ENCODE measurements at regions not wholly inside any gene's neighbourhood (a gene's known extent, or its start where the extent isn't known, plus 50 kb on each side); places are given as distances from the start of the nearest gene placed in this dataset.
A peak's percentile ranks its signal among the peaks of the same experiment; 100 is the strongest.

GRCh38 chr14:53444677-53445312, 291.7 kb upstream of the DDHD1 start:
- no peak for DNase-seq
- peaks cover 5% of the 10 kb centered on the region for H3K27me3 Mint-ChIP-seq (ENCODE audit: low read depth, poor library complexity)
- no peak overlapping the region for H3K4me3 Mint-ChIP-seq
- H3K9me3 Mint-ChIP-seq: no peaks in the 10 kb centered on the region
- H3K4me1 Mint-ChIP-seq: peaks cover 14% of the 10 kb centered on the region
- TF ChIP-seq, protein P1, sequence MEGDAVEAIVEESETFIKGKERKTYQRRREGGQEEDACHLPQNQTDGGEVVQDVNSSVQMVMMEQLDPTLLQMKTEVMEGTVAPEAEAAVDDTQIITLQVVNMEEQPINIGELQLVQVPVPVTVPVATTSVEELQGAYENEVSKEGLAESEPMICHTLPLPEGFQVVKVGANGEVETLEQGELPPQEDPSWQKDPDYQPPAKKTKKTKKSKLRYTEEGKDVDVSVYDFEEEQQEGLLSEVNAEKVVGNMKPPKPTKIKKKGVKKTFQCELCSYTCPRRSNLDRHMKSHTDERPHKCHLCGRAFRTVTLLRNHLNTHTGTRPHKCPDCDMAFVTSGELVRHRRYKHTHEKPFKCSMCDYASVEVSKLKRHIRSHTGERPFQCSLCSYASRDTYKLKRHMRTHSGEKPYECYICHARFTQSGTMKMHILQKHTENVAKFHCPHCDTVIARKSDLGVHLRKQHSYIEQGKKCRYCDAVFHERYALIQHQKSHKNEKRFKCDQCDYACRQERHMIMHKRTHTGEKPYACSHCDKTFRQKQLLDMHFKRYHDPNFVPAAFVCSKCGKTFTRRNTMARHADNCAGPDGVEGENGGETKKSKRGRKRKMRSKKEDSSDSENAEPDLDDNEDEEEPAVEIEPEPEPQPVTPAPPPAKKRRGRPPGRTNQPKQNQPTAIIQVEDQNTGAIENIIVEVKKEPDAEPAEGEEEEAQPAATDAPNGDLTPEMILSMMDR (IDR thresholded peaks at IDR 0.05): no peak
- H3K27ac Mint-ChIP-seq: no peak overlapping the region
- H3K36me3 Mint-ChIP-seq (ENCODE audit: low read depth): no peaks in the 10 kb centered on the region

GRCh38 chr14:53441789-53442188, 288.7 kb upstream of the DDHD1 start:
- no peak overlapping the region for H3K4me3 Mint-ChIP-seq
- no peaks in the 10 kb centered on the region for H3K36me3 Mint-ChIP-seq (ENCODE audit: low read depth)
- H3K4me1 Mint-ChIP-seq: no peaks in the 10 kb centered on the region
- H3K27me3 Mint-ChIP-seq (ENCODE audit: low read depth, poor library complexity): peaks cover 5% of the 10 kb centered on the region
- DNase-seq: no peak
- no peaks in the 10 kb centered on the region for H3K9me3 Mint-ChIP-seq
- TF ChIP-seq, protein P1 (IDR thresholded peaks at IDR 0.05): no peak
- H3K27ac Mint-ChIP-seq: no peak overlapping the region

GRCh38 chr14:53437858-53438257, 284.7 kb upstream of the DDHD1 start:
- peaks cover 5% of the 10 kb centered on the region for H3K9me3 Mint-ChIP-seq
- peaks cover 3% of the 10 kb centered on the region for H3K27me3 Mint-ChIP-seq (ENCODE audit: low read depth, poor library complexity)
- DNase-seq: no peak
- TF ChIP-seq, protein P1 (IDR thresholded peaks at IDR 0.05): no peak
- no peak overlapping the region for H3K4me3 Mint-ChIP-seq
- no peaks in the 10 kb centered on the region for H3K36me3 Mint-ChIP-seq (ENCODE audit: low read depth)
- no peaks in the 10 kb centered on the region for H3K4me1 Mint-ChIP-seq
- no peak overlapping the region for H3K27ac Mint-ChIP-seq

DNA sequence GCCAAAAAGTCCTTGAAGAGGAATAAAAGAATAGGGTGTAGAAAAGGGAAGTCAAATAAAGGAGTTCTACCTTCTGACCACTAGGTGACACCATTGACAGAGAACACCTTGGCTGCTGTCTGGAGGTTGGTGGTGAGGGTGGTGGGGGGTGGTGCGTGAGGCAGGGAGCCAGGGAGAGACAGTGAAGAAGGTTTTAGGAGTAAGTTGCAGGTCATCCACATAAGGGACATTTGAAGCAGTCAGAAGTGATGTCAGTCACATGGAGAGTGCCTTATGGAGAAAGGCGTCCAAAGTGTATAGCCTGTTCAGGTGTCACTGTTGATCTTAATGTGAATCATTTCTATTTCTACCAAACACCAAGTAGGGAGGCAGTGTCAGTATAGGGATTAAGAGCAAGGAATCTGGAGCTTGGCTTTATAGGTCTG, 279.3 kb upstream of the DDHD1 start:
- Mint-ChIP-seq H3K4me1 (peaks cover 8% of the 10 kb centered on the region), H3K9me3 (peaks cover 19% of the 10 kb centered on the region), H3K4me3 (no peak overlapping the region), H3K27me3 (ENCODE audit: low read depth, poor library complexity) (peaks cover 3% of the 10 kb centered on the region), H3K27ac (no peak overlapping the region), H3K36me3 (ENCODE audit: low read depth) (no peaks in the 10 kb centered on the region)
- TF ChIP-seq, protein P1 (IDR thresholded peaks at IDR 0.05): peak; percentile 68
- DNase-seq: peak; percentile 48

DNA sequence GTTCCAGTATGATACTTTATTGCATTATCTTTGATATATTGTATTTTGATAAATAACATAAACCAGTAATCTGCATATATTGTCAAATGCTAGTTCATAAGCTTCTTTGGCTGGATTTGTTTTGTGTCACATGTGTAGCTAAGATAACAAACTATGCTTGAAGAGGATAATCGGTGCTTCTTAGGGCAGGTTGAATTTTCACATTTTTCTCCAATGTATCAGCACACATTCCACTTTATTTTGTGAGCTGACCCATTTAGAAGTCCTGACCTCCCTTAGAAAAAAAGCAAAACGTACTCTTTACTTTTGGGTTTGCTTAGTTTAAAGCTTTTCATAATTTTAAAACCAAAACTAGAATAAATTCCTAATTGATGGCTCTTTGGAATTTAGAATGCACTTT, 277.7 kb upstream of the DDHD1 start:
- no peak for DNase-seq
- Mint-ChIP-seq H3K4me1 (peaks cover 8% of the 10 kb centered on the region), H3K9me3 (peaks cover 30% of the 10 kb centered on the region), H3K27ac (no peak overlapping the region), H3K36me3 (ENCODE audit: low read depth) (peaks cover 9% of the 10 kb centered on the region), H3K27me3 (ENCODE audit: low read depth, poor library complexity) (peaks cover 3% of the 10 kb centered on the region), H3K4me3 (no peak overlapping the region)
- TF ChIP-seq, protein P1 (IDR thresholded peaks at IDR 0.05): no peak
